Left lung (tissue), 4 donors: ENCODE measurements at regions not wholly inside any gene's neighbourhood (a gene's known extent, or its start where the extent isn't known, plus 50 kb on each side); places are given as distances from the start of the nearest gene placed in this dataset.

Experiments used
- ATAC-seq: fragments of 200-7000 bp; cut with Tn5 transposase; one replicate; pipeline ENCODE4 v1.9.1; 2020; ENCODE audit warnings: moderate library complexity
- DNase-seq, 4 donors: peaks; one replicate each; pipeline ENCODE4 v3.0.0-alpha.2; 2013 to 2020
- H3K27ac ChIP-seq, 2 donors: fragments of 200-600 bp; sonication (generic) in 1 of 2; one replicate each; pipeline versions ENCODE4 v1.5.0 to v1.8.0; 2020 to 2021
- H3K27me3 ChIP-seq, 2 donors: fragments of 200-600 bp; sonication (generic) in 1 of 2; one replicate each; pipeline versions ENCODE4 v1.5.0 to v1.8.0; 2020 to 2021
- H3K36me3 ChIP-seq, 2 donors: fragments of 200-600 bp; sonication (generic) in 1 of 2; one replicate each; pipeline versions ENCODE4 v1.5.0 to v1.8.0; 2020 to 2021
- H3K4me1 ChIP-seq, 2 donors: fragments of 200-600 bp; one replicate each; pipeline ENCODE4 v1.8.0; 2021
- H3K4me3 ChIP-seq, 2 donors: fragments of 200-600 bp; sonication (generic) in 1 of 2; one replicate each; pipeline versions ENCODE4 v1.5.0 to v1.8.0; 2020 to 2021; ENCODE audit warnings: mild to moderate bottlenecking in 1 of 2
- H3K9me3 ChIP-seq, 2 donors: fragments of 200-600 bp; sonication (generic) in 1 of 2; one replicate each; pipeline versions ENCODE4 v1.5.0 to v1.8.0; 2020 to 2021
- CTCF ChIP-seq, 2 donors: fragments of 200-600 bp; sonication (generic) in 1 of 2; IDR thresholded peaks; one replicate each; pipeline versions ENCODE4 v1.5.0 to v1.8.0; 2021; ENCODE audit warnings: antibody characterized with exemption in 2 of 2
- intact Hi-C, 2 donors: fragments of 100-400 bp; cut with DNase I; formaldehyde crosslinking; loops; one replicate each; pipeline versions ENCODE4 v1.11.2 to v1.14.2; 2022
- donor health status: DM: no; HTN: yes; CAD: no.
- donor health status: DM: no; HTN: no; CAD: no.

GRCh38 chr3:95048564-95048963 lies 985.7 kb downstream of the NSUN3 start:
- no peak for TF ChIP-seq CTCF (IDR thresholded peaks at IDR 0.05)
- intact Hi-C loops = no loop called here
- DNase-seq (no peak), ATAC-seq (peak; percentile 89)
- no peak overlapping the region for H3K27ac ChIP-seq
- H3K27me3 ChIP-seq = no peaks in the 10 kb centered on the region
- H3K36me3 ChIP-seq = no peaks in the 10 kb centered on the region
- H3K4me1 ChIP-seq = no peaks in the 10 kb centered on the region
- H3K9me3 ChIP-seq = peaks cover 0 to 2% of the 10 kb centered on the region in 2 donors
- H3K4me3 ChIP-seq = no peak overlapping the region

GRCh38 chr3:95049841-95050240 lies 987.0 kb downstream of the NSUN3 start:
- H3K27me3 ChIP-seq = no peaks in the 10 kb centered on the region
- peaks cover 0 to 6% of the 10 kb centered on the region in 2 donors for H3K9me3 ChIP-seq
- H3K4me1 ChIP-seq = no peaks in the 10 kb centered on the region
- TF ChIP-seq CTCF (IDR thresholded peaks at IDR 0.05) = no peak
- no peak overlapping the region for H3K27ac ChIP-seq
- DNase-seq (no peak), ATAC-seq (no peak)
- intact Hi-C loops = no loop called here
- H3K36me3 ChIP-seq = no peaks in the 10 kb centered on the region
- H3K4me3 ChIP-seq = no peak overlapping the region

- Histone ChIP-seq H3K27me3 (no peaks in the 10 kb centered on the region), H3K36me3 (no peaks in the 10 kb centered on the region), H3K4me1 (no peaks in the 10 kb centered on the region), H3K27ac (no peak overlapping the region), H3K9me3 (peaks cover 0 to 7% of the 10 kb centered on the region in 2 donors), H3K4me3 (no peak overlapping the region)
- DNase-seq (no peak), ATAC-seq (no peak)
- intact Hi-C loops = no loop called here
- no peak for TF ChIP-seq CTCF (IDR thresholded peaks at IDR 0.05)
Measured at GRCh38 chr3:95055288-95055687, 992.4 kb downstream of the NSUN3 start.

GRCh38 chr3:95082191-95082590 lies 1019.3 kb downstream of the NSUN3 start:
- Histone ChIP-seq H3K4me1 (no peaks in the 10 kb centered on the region), H3K27me3 (no peaks in the 10 kb centered on the region), H3K9me3 (no peaks in the 10 kb centered on the region), H3K4me3 (no peak overlapping the region), H3K36me3 (no peaks in the 10 kb centered on the region), H3K27ac (no peak overlapping the region)
- ATAC-seq = no peak
- intact Hi-C loops = no loop called here
- TF ChIP-seq CTCF (IDR thresholded peaks at IDR 0.05) = no peak
- DNase-seq = no peak

GRCh38 chr3:95084738-95085137 lies 1021.9 kb downstream of the NSUN3 start:
- no peaks in the 10 kb centered on the region for H3K9me3 ChIP-seq
- intact Hi-C loops = no loop called here
- no peak for ATAC-seq
- no peak for TF ChIP-seq CTCF (IDR thresholded peaks at IDR 0.05)
- no peaks in the 10 kb centered on the region for H3K4me1 ChIP-seq
- H3K4me3 ChIP-seq = no peak overlapping the region
- DNase-seq = no peak
- no peaks in the 10 kb centered on the region for H3K27me3 ChIP-seq
- no peaks in the 10 kb centered on the region for H3K36me3 ChIP-seq
- no peak overlapping the region for H3K27ac ChIP-seq
